ENCODE measurements at regions not wholly inside any gene's neighbourhood (a gene's known extent, or its start where the extent isn't known, plus 50 kb on each side); places are given as distances from the start of the nearest gene placed in this dataset.

DNA sequence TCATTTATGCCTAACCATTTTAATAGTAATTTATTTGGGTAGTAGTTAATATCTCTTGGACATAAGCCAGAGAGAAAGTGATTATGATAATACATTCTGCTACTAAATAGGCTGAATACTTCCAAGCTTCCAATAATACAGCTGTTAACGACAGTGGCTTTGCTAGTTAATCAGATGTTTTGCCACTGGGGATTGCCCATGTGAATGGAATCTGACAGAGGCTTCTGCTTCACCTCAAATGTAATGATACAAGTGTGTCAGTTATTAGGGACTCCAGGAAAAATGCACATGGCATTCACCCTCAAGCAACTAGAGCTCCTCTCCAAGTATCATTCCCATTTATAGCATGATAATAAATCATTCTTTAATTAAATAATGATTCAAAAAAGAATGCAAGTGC, 185.0 kb upstream of the TMEFF2 start:
- H3K4me3 Mint-ChIP-seq (ENCODE audit: unreplicated experiment): no peak overlapping the region
- intact Hi-C loops (cut with micrococcal nuclease; ENCODE audit: unreplicated experiment): no loop called here
- no peaks in the 10 kb centered on the region for H3K9me3 Mint-ChIP-seq (ENCODE audit: unreplicated experiment)
- peaks cover 3% of the 10 kb centered on the region for H3K27me3 Mint-ChIP-seq (ENCODE audit: insufficient read depth, unreplicated experiment)
- ChIA-PET CTCF (no interaction called here), POLR2A (no interaction called here)
- no peak for DNase-seq
- TF ChIP-seq, protein P1, sequence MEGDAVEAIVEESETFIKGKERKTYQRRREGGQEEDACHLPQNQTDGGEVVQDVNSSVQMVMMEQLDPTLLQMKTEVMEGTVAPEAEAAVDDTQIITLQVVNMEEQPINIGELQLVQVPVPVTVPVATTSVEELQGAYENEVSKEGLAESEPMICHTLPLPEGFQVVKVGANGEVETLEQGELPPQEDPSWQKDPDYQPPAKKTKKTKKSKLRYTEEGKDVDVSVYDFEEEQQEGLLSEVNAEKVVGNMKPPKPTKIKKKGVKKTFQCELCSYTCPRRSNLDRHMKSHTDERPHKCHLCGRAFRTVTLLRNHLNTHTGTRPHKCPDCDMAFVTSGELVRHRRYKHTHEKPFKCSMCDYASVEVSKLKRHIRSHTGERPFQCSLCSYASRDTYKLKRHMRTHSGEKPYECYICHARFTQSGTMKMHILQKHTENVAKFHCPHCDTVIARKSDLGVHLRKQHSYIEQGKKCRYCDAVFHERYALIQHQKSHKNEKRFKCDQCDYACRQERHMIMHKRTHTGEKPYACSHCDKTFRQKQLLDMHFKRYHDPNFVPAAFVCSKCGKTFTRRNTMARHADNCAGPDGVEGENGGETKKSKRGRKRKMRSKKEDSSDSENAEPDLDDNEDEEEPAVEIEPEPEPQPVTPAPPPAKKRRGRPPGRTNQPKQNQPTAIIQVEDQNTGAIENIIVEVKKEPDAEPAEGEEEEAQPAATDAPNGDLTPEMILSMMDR (IDR thresholded peaks at IDR 0.05; ENCODE audit: insufficient read depth in 1 of 2, low read depth in 1 of 2, low read length in 1 of 2, severe bottlenecking in 1 of 2, unreplicated experiment in 1 of 2): no peak
- no peak overlapping the region for H3K27ac Mint-ChIP-seq (ENCODE audit: unreplicated experiment)
- no peaks in the 10 kb centered on the region for H3K36me3 Mint-ChIP-seq (ENCODE audit: insufficient read depth, unreplicated experiment)
- no peaks in the 10 kb centered on the region for H3K4me1 Mint-ChIP-seq (ENCODE audit: low read depth, unreplicated experiment)
- BruUV-seq (replicated peaks): no TSS peak
- H3K36me3 ChIP-seq (ENCODE audit: control insufficient read depth, insufficient read depth, low read length): no peaks in the 10 kb centered on the region
- 0 out of 2 replicates have a peak, but pooled peaks cover 4% of the 10 kb centered on the region for H3K9me3 ChIP-seq
- no peaks in the 10 kb centered on the region for H3K27me3 ChIP-seq (replicated peaks; ENCODE audit: control insufficient read depth, insufficient read depth, low read length)
- H3K4me3 ChIP-seq (ENCODE audit: low read depth, low read length): no peak overlapping the region
- no peaks in the 10 kb centered on the region for H3K4me1 ChIP-seq

DNA sequence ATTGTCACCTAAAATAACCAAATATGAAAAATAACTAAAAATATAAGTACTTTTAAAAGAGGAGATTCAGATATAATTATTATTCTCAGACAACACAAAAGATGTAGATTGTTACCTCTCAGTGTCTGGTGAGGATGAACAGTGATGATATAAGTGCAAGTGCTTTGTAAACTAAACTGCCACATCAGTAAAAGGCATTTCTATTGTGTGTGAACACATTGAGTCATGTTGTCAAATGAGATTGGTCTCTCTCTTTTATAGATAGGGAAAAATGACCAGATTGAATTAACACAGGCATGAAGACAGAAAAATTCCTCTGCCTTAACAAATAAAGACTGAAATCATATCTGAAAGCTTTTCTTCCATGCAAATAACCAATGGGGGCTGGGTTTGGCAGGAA, 182.4 kb upstream of the TMEFF2 start:
- Mint-ChIP-seq H3K4me1 (ENCODE audit: low read depth, unreplicated experiment) (no peaks in the 10 kb centered on the region), H3K9me3 (ENCODE audit: unreplicated experiment) (no peaks in the 10 kb centered on the region), H3K27me3 (ENCODE audit: insufficient read depth, unreplicated experiment) (peaks cover 3% of the 10 kb centered on the region), H3K27ac (ENCODE audit: unreplicated experiment) (no peak overlapping the region), H3K4me3 (ENCODE audit: unreplicated experiment) (no peak overlapping the region), H3K36me3 (ENCODE audit: insufficient read depth, unreplicated experiment) (no peaks in the 10 kb centered on the region)
- no peak for DNase-seq
- Histone ChIP-seq H3K27me3 (replicated peaks; ENCODE audit: control insufficient read depth, insufficient read depth, low read length) (no peaks in the 10 kb centered on the region), H3K9me3 (no peaks in the 10 kb centered on the region), H3K36me3 (ENCODE audit: control insufficient read depth, insufficient read depth, low read length) (no peaks in the 10 kb centered on the region), H3K4me1 (no peaks in the 10 kb centered on the region), H3K4me3 (ENCODE audit: low read depth, low read length) (no peak overlapping the region)
- ChIA-PET POLR2A (no interaction called here), CTCF (no interaction called here)
- intact Hi-C loops (cut with micrococcal nuclease; ENCODE audit: unreplicated experiment): no loop called here
- no TSS peak for BruUV-seq (replicated peaks)
- TF ChIP-seq, protein P1 (IDR thresholded peaks at IDR 0.05; ENCODE audit: insufficient read depth in 1 of 2, low read depth in 1 of 2, low read length in 1 of 2, severe bottlenecking in 1 of 2, unreplicated experiment in 1 of 2): no peak

GRCh38 chr2:192373754-192374153, 179.0 kb upstream of the TMEFF2 start:
- Histone ChIP-seq H3K9me3 (no peaks in the 10 kb centered on the region), H3K36me3 (ENCODE audit: control insufficient read depth, insufficient read depth, low read length) (no peaks in the 10 kb centered on the region), H3K4me1 (no peaks in the 10 kb centered on the region), H3K4me3 (ENCODE audit: low read depth, low read length) (no peak overlapping the region), H3K27me3 (replicated peaks; ENCODE audit: control insufficient read depth, insufficient read depth, low read length) (no peaks in the 10 kb centered on the region)
- no TSS peak for BruUV-seq (replicated peaks)
- Mint-ChIP-seq H3K4me1 (ENCODE audit: low read depth, unreplicated experiment) (no peaks in the 10 kb centered on the region), H3K4me3 (ENCODE audit: unreplicated experiment) (no peak overlapping the region), H3K27ac (ENCODE audit: unreplicated experiment) (no peak overlapping the region), H3K27me3 (ENCODE audit: insufficient read depth, unreplicated experiment) (no peaks in the 10 kb centered on the region), H3K36me3 (ENCODE audit: insufficient read depth, unreplicated experiment) (no peaks in the 10 kb centered on the region), H3K9me3 (ENCODE audit: unreplicated experiment) (no peaks in the 10 kb centered on the region)
- DNase-seq: no peak
- CTCF ChIA-PET: no interaction called here
- POLR2A ChIA-PET: no interaction called here
- TF ChIP-seq, protein P1 (IDR thresholded peaks at IDR 0.05; ENCODE audit: insufficient read depth in 1 of 2, low read depth in 1 of 2, low read length in 1 of 2, severe bottlenecking in 1 of 2, unreplicated experiment in 1 of 2): no peak
- intact Hi-C loops (cut with micrococcal nuclease; ENCODE audit: unreplicated experiment): no loop called here
